ENCODE measurements at regions not wholly inside any gene's neighbourhood (a gene's known extent, or its start where the extent isn't known, plus 50 kb on each side); places are given as distances from the start of the nearest gene placed in this dataset.

DNA sequence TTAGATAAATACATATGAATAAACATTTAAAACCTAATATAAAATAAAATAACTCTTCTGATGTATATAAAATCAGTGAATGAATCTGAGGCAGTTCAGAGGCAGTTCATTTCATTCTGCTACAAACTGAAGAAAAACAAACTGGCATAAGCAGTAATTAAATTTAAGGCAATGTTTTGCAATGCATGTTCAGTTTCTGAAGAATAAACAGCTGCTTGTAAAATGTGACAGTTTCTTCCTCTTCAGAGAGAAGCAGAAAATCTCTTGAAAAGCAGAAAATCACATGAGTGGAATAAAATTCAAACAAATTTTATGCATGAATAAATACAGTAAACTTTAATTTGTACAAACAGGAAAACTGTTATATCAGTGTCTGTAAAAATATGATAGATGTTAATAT lies 643.7 kb downstream of the KCNT2 start:
- no peaks in the 10 kb centered on the region for H3K36me3 Mint-ChIP-seq (ENCODE audit: low read depth)
- TF ChIP-seq, protein P1, sequence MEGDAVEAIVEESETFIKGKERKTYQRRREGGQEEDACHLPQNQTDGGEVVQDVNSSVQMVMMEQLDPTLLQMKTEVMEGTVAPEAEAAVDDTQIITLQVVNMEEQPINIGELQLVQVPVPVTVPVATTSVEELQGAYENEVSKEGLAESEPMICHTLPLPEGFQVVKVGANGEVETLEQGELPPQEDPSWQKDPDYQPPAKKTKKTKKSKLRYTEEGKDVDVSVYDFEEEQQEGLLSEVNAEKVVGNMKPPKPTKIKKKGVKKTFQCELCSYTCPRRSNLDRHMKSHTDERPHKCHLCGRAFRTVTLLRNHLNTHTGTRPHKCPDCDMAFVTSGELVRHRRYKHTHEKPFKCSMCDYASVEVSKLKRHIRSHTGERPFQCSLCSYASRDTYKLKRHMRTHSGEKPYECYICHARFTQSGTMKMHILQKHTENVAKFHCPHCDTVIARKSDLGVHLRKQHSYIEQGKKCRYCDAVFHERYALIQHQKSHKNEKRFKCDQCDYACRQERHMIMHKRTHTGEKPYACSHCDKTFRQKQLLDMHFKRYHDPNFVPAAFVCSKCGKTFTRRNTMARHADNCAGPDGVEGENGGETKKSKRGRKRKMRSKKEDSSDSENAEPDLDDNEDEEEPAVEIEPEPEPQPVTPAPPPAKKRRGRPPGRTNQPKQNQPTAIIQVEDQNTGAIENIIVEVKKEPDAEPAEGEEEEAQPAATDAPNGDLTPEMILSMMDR (IDR thresholded peaks at IDR 0.05; ENCODE audit: unreplicated experiment in 3 of 3): no peak

DNA sequence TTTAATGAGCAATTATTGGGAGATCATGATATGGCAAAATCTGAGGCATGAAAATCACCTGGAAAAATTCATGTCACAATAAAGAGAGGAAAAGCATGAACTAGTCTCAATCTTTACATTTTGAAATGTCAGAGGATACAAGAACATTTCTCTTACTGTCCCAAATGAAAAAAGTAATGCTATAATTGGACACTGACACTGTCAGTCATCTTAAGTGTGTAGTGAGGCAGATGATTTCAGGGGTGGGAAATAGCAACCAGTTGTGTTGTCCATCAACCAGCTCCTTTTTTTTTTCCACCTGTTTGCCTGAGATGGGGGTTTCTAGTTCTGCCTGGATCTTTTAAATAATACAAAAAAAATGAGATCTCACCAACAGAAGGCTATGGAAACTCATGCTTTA lies 646.2 kb downstream of the KCNT2 start:
- TF ChIP-seq, protein P1 (IDR thresholded peaks at IDR 0.05; ENCODE audit: unreplicated experiment in 3 of 3): no peak
- no peaks in the 10 kb centered on the region for H3K9me3 Mint-ChIP-seq
- H3K4me3 Mint-ChIP-seq: no peak overlapping the region
- no peak overlapping the region for H3K27ac Mint-ChIP-seq
- H3K27me3 Mint-ChIP-seq (ENCODE audit: low read depth): no peaks in the 10 kb centered on the region
- H3K4me1 Mint-ChIP-seq: no peaks in the 10 kb centered on the region
- H3K36me3 Mint-ChIP-seq (ENCODE audit: low read depth): no peaks in the 10 kb centered on the region

More for the DNA sequence above, 643.7 kb downstream of the KCNT2 start:
- no peaks in the 10 kb centered on the region for H3K9me3 Mint-ChIP-seq
- no peaks in the 10 kb centered on the region for H3K4me1 Mint-ChIP-seq
- no peak overlapping the region for H3K4me3 Mint-ChIP-seq
- H3K27me3 Mint-ChIP-seq (ENCODE audit: low read depth): no peaks in the 10 kb centered on the region
- H3K27ac Mint-ChIP-seq: no peak overlapping the region

DNA sequence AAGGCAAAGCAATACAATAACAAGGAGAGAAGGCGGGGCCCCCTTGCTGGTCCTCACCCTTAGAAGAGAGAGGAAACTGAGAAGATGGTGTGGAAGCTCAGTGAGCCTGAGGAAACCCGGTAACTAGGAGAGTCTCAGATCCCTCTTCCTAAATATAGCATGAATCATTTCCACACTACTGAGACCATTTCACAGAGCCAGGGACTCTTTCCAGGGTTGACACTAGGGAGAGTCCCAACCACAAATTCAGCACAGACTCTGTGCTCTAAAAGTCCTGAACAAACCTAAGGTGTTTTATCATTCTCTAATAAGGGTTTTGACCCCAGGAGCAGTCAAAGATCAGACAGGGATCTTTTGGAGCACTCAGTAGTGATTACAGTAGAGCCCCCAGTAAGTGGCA lies 647.7 kb downstream of the KCNT2 start:
- Mint-ChIP-seq H3K36me3 (ENCODE audit: low read depth) (no peaks in the 10 kb centered on the region), H3K9me3 (no peaks in the 10 kb centered on the region), H3K27me3 (ENCODE audit: low read depth) (no peaks in the 10 kb centered on the region), H3K27ac (no peak overlapping the region), H3K4me1 (no peaks in the 10 kb centered on the region), H3K4me3 (no peak overlapping the region)
- TF ChIP-seq, protein P1 (IDR thresholded peaks at IDR 0.05; ENCODE audit: unreplicated experiment in 3 of 3): no peak

DNA sequence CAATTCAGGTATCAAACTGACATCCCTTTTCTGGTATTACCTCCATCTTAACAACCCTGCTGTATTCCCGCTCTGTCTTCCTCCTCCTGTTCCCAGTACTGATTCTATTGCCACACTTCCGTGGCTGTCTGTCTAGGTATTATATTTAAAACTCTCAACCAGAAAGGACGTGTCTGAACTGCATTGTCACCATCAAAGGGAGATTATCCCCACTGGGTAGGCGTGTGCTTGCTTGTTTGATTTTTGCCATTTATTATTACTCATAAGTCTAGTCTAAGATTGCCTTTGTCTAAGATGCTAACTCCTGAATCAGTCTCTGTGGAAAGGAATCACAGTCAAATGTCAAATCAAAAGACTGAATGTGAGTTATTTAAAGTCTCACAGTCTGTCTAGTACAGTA lies 650.1 kb downstream of the KCNT2 start:
- Mint-ChIP-seq H3K4me1 (no peaks in the 10 kb centered on the region), H3K4me3 (no peak overlapping the region), H3K36me3 (ENCODE audit: low read depth) (no peaks in the 10 kb centered on the region), H3K27ac (no peak overlapping the region), H3K27me3 (ENCODE audit: low read depth) (no peaks in the 10 kb centered on the region), H3K9me3 (no peaks in the 10 kb centered on the region)
- TF ChIP-seq, protein P1 (IDR thresholded peaks at IDR 0.05; ENCODE audit: unreplicated experiment in 3 of 3): no peak

DNA sequence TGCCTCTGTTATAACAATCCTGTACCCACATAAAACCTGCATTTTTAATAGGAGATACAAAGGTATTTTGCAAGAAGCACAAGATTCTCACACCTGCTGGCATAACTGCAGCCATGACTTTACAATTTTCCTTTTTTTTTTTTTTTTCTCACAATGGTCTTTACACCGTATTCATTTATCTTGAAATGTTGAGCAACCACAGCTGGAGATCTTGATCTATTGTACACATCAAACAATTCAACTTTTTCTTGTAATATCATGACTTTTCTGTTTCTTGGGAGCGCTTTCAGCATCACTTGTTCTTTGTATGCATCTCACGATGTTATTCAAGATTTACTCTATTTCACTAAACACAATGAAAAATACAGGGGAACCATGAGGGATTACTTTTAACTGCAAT lies 651.4 kb downstream of the KCNT2 start:
- no peaks in the 10 kb centered on the region for H3K9me3 Mint-ChIP-seq
- TF ChIP-seq, protein P1 (IDR thresholded peaks at IDR 0.05; ENCODE audit: unreplicated experiment in 3 of 3): no peak
- H3K36me3 Mint-ChIP-seq (ENCODE audit: low read depth): no peaks in the 10 kb centered on the region
- H3K4me3 Mint-ChIP-seq: no peak overlapping the region
- H3K4me1 Mint-ChIP-seq: no peaks in the 10 kb centered on the region
- H3K27me3 Mint-ChIP-seq (ENCODE audit: low read depth): no peaks in the 10 kb centered on the region
- no peak overlapping the region for H3K27ac Mint-ChIP-seq

DNA sequence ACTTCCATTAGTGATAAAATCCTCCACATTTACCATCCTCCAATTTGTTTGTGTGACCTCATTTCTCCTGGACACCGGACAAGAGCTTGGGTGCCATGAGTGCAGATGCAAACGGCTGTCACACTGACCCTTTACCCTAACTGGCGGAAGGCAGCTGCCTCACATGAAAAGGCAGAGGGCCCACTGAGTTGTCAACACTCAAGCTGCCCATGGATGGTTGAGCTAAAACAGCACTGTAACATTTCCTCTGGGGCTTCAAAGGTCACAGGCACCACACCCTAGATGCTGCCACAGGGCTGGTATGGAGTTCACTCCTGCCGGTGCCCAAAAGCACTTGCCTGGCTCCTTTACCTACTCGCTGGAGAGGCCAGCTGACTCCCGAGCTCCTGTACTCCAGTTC lies 653.4 kb downstream of the KCNT2 start:
- no peak overlapping the region for H3K4me3 Mint-ChIP-seq
- H3K27ac Mint-ChIP-seq: no peak overlapping the region
- no peaks in the 10 kb centered on the region for H3K9me3 Mint-ChIP-seq
- H3K27me3 Mint-ChIP-seq (ENCODE audit: low read depth): no peaks in the 10 kb centered on the region
- H3K4me1 Mint-ChIP-seq: no peaks in the 10 kb centered on the region
- TF ChIP-seq, protein P1 (IDR thresholded peaks at IDR 0.05; ENCODE audit: unreplicated experiment in 3 of 3): no peak
- no peaks in the 10 kb centered on the region for H3K36me3 Mint-ChIP-seq (ENCODE audit: low read depth)
